Fibroblast of skin of back (primary cell): ENCODE measurements at regions not wholly inside any gene's neighbourhood (a gene's known extent, or its start where the extent isn't known, plus 50 kb on each side); places are given as distances from the start of the nearest gene placed in this dataset.

Experiments used
- DNase-seq: peaks from one replicate; pipeline ENCODE4 v3.0.0-alpha.2; 2013

GRCh38 chr16:6494716-6495115, 837.9 kb upstream of the RBFOX1 start:
- no peak for DNase-seq

DNA sequence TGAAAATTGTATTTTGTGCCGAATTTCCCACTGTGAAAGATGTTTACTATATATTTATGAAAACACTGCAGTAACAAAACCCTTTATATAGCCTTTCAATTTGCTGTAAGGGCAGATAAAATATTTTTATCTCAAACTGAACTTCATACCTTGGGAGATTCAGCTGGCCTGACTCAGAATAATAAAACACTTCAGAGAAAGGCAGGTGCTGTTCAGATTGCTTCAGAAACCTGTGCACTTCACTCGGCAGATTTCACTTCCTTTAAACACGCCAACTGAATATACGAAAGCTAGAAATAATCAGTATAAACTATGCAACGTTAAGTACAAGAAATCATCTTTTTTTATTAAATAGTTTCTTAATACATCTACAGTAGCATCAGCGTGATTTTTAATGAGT, 839.1 kb upstream of the RBFOX1 start:
- DNase-seq, result no peak

DNA sequence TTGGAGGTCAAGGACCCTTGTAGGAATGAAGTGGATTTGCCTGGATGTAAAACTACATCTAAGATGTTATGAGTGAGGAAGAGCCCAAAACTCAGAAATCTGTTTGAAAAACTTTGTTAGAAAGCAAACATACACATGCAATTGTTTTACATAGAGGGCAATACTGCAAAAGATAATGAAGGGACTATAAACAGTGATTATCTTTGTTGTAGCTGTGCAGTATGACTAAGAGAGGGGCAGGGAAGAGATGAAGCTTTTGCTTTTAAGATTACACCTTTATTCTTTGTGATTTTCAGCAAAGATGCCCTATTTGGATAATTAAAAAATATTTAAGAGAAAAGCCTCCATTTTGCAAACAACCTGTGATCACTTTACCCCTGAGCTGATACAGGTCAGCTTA, 839.9 kb upstream of the RBFOX1 start:
- DNase-seq, result no peak

- DNase-seq, result no peak
Measured at GRCh38 chr16:6484935-6485334, 847.7 kb upstream of the RBFOX1 start.

GRCh38 chr16:6484081-6484480, 848.6 kb upstream of the RBFOX1 start:
- DNase-seq, result no peak

DNA sequence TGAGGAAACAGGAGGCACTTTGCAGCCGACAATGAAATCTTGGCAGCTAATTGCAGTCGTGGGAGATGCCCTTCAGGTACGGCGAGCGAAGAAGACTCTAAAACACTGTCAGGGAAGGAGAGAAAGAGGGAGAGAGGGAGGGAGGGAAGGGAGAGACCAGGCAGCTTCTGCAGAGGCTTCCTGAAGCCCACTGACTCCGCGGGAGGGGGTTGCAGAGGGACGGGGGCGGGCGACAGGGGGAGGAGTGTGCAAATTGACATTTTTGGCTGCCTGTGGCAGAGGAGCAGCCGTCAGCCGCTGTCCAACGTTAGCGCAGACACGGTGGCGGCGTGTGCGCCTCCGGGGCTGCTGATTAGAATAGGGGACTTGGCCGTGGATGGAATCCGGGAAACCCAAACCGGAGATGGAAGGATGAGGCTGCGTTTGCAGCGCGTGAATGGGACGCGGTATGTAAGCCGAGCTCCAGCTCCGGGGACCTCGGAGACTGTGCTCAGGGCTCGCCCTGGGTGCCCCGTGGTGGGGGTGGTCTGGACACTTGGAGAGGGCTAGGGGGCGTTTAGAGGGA, 849.1 kb upstream of the RBFOX1 start:
- no peak for DNase-seq

GRCh38 chr16:6482696-6483468, 849.8 kb upstream of the RBFOX1 start:
- DNase-seq, result no peak

GRCh38 chr16:6481894-6482293, 850.8 kb upstream of the RBFOX1 start:
- DNase-seq, result no peak

DNA sequence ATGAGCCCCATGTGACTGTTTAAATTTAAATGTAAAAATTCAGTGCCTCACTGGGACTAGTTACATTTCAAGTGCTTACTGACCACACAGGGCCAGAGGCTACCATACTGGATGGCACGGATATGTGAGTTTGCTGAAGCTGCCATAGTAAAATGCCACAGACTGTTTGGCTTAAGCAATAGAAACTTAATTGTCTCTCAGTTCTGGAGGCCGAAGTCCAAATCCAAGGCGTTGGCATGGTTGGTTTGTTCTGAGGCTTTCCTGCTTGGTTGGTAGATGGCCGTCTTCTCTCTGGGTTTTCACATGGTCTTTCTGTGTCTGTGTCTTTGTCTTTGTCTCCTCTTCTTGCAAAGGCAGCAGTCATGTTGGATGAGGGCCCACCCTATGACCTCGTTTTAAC, 878.9 kb upstream of the RBFOX1 start:
- no peak for DNase-seq

GRCh38 chr16:6447021-6447790, 885.4 kb upstream of the RBFOX1 start:
- DNase-seq, result no peak

DNA sequence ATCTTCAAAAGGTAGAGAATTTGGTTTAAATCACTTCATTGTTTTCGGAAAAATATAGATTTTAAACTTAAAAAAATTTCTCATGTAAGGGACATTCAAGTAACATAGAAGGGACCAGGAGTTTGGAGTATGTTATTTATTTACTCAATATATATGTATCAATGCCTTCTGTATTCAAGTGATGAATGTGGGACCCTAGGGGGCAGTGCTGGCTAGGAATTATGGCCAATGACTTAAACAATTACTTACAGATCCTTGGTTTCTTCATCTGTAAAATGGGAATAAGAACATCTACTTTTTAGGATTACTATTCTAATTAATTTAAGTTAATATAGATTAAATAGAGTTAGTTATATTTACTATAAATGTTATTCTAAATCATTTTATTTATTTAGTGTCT, 886.3 kb upstream of the RBFOX1 start:
- no peak for DNase-seq

DNA sequence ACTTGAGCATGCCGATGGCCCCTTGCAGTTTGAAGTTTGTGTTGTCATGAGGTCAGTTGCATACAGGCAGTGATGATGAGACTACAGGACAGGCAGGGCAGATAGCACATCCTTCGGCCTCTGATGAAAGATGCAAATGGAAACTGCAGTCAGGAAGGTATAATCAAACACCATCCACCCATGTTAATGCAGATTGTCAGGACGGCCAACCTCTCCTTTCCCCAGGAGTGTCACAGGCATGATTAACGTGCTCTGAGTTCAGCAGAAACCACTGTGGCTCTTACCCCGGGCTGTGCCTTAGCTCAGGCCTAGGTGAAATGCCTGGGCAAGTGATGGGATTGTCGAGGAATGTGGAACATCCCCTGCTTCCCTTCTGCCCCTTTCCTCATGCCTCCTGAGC, 893.5 kb upstream of the RBFOX1 start:
- no peak for DNase-seq

DNA sequence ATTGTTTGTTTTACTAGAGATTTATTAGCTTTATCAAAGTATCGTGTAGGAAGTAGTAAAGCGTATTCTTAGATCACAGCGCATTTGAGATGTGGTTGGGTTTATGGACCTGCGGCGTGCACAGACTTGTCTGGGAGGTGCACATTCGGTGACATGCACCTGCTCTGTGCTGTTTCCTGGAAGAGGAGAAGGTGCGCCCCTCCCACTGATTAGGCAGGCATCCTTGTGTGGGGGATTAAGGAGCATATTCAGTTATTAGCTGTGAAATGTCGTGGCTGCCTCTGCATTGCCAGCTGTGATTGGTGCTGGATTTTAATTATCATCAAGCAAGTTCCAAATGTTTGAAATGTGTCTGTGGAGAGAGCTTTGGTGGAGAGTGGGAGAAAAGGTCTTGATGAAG, 903.8 kb upstream of the RBFOX1 start:
- DNase-seq, result no peak

- no peak for DNase-seq
Measured at GRCh38 chr16:6427621-6428020, 905.0 kb upstream of the RBFOX1 start.

DNA sequence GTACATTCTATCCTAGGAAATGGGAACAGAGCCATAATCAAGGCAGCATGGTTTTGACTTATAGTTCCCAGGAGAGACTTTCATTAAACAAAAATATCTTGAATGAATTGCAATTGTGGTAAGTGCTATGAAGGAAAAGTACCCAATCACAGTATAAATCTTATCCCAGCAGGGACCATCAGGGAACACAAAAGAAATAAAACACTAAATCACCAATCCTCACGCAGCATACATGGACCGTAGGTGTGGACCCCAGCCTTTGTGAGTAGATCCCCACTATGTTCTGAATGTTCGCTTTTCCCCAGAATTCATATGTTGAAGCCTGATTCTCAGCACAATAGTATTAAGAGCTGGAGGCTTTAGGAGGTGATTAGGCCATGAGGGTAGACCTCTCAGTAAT, 925.0 kb upstream of the RBFOX1 start:
- no peak for DNase-seq

DNA sequence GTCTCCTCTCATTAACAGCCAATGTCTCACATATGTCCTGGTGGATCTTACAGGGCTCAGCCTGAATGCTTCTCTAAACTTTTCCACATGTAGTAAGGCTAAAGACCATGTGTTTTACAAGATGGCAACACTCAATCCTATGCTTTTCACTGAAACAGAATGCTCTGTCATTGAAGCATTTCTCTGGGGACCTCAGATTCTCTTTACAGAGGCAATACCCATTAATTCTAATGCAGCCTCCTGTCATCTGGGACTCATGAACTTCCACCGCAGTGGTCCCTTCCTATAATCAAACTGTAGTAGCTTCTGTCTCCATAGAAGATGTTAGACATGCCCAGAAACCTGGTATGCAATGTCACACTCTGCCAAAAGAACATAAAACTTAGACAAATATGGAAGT, 926.6 kb upstream of the RBFOX1 start:
- DNase-seq, result no peak

DNA sequence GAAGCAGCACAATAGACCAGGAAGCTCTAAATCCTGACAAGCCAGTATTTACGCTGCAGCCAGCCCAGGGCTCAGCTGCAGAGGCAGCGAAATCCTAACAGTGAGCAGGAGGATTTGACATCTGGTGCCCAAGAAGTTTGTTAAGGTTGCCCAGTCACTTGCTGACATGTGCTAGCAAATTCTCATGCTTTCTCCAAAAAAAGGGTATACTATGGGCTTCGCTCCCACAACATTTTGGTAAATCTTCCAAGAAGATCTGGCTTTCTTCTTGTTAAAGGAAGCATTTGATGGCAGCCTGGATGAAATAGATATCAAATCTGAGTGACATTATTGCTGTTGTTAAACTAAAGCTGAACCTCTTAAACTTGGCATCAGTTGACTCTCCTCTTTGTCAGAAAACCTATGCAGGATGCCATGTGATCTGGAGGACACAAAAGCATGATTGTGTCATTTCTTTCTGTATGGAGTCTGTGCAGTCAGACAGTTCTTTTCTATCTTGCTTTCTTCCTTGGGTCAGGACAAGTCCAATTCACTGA, 949.7 kb upstream of the RBFOX1 start:
- no peak for DNase-seq

GRCh38 chr16:6381896-6382295, 950.7 kb upstream of the RBFOX1 start:
- DNase-seq, result no peak

DNA sequence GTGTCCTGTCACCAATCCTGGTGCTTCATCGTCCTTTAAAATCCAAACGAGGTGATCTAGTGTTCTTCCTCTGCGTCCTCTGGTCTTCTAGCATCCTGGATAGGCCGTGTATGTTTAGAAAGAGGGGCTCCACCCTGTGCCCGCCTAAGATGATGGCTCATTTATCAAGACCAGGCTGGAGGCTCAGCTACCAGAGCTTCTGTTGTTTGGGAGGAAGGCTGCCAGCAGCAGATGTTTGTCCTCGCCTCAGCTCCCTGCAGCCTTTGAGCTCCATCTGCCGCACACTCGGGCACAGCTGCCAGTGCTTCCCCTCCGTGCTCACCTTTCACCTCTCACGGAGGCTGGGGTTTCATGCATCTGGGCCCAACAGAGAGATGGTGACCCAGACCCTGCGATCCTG, 954.7 kb upstream of the RBFOX1 start:
- no peak for DNase-seq

GRCh38 chr16:6375465-6376075, 957.1 kb upstream of the RBFOX1 start:
- DNase-seq, result no peak

- no peak for DNase-seq
Measured at GRCh38 chr16:6374821-6375220, 957.8 kb upstream of the RBFOX1 start.

- DNase-seq, result no peak
Measured at GRCh38 chr16:6364846-6365245, 967.8 kb upstream of the RBFOX1 start.

GRCh38 chr16:6363896-6364607, 968.6 kb upstream of the RBFOX1 start:
- no peak for DNase-seq
